GM18517 (cell line): ENCODE measurements at regions not wholly inside any gene's neighbourhood (a gene's known extent, or its start where the extent isn't known, plus 50 kb on each side); places are given as distances from the start of the nearest gene placed in this dataset.

ENCODE experiments used
- ATAC-seq: cut with Tn5 transposase; IDR thresholded peaks from one replicate; pipeline ENCODE4 v1.9.1; 2021; ENCODE audit warnings: mild to moderate bottlenecking, moderate library complexity; ENCODE audit not compliant: unreplicated experiment

- ATAC-seq, result no peak
Observed at GRCh38 chr15:81869161-81869954, 176.5 kb downstream of the MEX3B start.

GRCh38 chr15:81865850-81866537 is 179.8 kb downstream of the MEX3B start:
- ATAC-seq, result peak; percentile 96

DNA sequence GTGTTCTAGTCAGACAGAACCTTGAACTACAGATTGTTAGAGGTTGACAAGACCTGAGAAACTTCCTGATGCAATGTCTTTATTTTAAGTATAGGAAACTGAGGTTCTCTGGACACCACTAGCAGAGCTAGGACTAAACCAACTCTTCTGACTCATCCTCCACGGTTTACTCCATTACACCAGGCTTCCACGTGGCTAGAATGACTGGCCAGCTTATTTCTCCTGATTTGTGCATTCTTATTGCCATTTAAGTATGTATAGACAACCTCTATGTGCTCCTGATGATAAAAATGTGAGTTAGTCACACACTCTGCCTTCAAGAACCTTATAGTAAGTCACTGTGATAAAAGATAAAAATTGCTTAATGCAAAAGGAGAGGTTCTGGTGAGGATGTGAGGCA is 182.7 kb downstream of the MEX3B start:
- no peak for ATAC-seq

DNA sequence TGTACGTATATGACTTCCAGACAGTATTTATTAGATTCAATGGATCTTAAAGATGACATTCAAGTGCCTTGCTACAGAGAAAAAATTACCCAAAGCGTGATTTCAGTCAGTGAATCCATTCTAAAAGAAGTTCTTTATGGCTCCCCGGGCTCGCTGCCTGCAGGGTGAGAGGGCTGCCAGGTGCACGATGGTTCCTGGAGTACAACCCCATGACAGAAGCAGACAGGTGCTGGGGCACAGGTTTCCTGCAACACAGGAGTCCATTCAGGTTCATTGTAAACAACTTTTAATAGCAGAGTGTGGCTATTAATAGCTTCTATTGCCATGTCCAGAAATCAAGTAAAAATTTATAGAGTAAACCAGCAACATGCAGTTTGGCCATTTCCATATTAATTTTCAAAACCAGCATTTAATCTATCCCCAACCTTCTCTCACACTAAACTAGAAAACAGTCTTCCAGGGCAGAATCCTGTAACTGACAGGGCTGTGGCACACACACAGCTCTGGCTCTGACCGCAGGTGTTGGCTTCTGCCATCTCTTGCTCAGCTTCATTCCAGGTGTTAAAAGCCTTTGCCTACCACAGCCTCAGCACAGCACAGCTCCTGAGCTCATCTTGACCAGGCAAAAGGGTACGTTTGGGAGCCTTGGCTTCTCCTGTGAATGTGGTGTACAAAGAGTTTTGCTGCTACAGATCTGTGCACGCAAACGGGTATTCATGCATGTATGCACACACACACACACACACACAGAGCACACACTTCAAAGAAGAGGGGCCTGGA is 185.9 kb downstream of the MEX3B start:
- no peak for ATAC-seq

GRCh38 chr15:81858586-81858985 is 187.2 kb downstream of the MEX3B start:
- ATAC-seq, result no peak

DNA sequence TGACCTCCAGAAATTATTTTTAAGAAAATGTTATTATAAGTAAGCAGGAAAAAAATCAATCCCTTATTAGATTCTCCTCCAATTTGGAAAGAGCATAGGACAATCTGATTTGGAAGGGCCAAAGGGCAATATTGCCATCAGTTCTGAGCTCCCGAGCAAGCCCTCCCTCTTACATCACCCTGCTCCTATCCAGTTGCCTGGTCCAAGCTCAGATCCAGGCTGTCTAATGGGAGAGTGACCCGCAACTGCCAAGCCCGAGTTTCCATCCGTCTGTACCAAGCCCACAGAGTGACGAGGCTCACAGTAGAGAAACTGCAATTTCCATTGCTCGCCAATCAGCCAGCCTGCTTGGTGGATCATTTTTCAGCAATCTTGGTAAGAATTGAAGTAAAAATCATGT is 187.7 kb downstream of the MEX3B start:
- ATAC-seq, result no peak

DNA sequence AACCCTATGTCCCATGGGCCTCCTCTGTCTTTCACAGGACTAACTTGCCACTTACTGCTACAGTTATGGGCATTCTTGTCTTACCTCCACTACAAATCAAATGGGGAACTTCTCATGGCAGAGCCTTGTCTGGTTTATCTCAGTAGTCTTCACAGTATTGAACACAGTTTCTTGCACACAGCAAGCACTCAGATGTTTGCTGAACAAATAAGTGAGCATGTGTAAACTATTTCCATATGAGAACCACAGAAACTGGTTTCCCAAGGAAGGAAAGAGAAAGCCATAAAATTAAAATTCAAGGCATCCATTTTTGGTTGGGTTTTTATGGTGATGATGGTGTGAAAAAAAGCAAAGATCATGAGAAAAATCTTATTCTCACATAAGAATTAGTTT is 189.2 kb downstream of the MEX3B start:
- no peak for ATAC-seq

GRCh38 chr15:81856001-81856633 is 189.7 kb downstream of the MEX3B start:
- no peak for ATAC-seq

- no peak for ATAC-seq
Observed at GRCh38 chr15:81853150-81853748, 192.6 kb downstream of the MEX3B start.

- no peak for ATAC-seq
Observed at GRCh38 chr15:81852411-81853149, 193.2 kb downstream of the MEX3B start.

- no peak for ATAC-seq
Observed at GRCh38 chr15:81851757-81852156, 194.1 kb downstream of the MEX3B start.

- no peak for ATAC-seq
Observed at GRCh38 chr15:81851325-81851724, 194.5 kb downstream of the MEX3B start.

DNA sequence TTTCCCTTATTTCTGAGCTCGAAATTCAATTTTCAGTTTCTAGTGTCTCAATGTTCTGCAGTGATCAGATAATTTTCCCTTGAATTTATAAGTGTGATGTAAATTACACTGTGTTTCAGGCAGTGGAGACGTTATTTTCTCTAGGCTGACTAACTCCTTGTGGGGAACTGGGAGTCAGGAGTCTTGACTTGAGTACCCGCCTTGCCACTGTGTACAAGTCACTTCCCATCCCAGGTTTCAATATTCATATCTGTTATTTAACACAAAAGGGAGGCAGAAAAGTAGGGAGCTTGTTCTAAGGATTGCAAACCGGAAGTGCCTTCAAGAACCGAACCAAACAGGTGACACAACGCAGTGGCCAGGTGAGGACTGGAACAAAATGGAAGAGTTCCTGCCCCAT is 196.5 kb downstream of the MEX3B start:
- no peak for ATAC-seq

- ATAC-seq, result no peak
Observed at GRCh38 chr15:81848701-81849100, 197.1 kb downstream of the MEX3B start.

DNA sequence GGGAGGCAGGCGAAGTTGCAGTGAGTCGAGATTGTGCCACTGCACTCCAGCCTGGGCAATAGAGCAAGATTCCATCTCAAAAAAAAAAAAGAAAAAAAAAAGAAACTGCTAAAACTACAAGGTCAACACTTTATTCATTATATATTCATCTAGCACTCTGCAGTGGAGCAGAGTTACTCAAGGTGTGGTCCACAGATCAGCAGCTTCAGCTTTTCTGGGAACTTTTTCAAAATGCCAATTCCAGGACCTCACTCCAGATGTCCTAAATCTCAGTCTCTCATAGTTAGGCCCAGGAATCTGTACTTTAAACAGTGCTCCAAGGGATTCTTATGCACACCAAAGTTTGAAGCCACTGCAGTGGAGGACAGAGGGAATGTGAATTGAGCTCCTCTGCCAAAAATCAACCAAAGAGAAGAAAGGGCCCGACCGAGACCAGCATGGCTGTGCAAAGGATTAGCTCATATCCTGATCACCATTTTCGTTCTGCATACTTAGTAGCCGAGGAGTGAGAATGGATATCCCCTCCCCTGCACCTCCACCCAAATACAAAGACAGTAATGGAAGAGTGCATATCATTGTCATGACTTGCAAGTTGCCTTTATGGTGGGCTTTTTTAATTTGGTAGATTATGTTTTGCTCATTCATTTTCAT is 201.9 kb downstream of the MEX3B start:
- no peak for ATAC-seq

DNA sequence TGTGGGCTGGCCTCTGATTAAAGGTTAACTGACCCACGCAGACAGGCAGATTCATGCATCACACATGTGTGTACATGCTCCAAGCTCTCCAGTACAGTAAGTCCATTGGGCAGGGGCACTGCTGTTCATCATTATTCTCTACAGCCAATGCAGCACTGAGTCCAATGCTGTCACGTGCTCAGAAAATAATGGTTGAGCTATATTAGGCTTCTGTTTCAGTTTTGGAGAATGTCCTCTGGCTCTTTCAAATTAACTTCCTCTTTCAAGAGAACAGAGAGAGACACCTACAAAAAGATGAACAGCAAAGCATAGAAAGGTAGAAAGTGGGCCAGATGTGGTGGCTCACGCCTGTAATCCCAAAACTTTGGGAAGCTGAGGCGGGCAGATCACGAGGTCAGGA is 202.6 kb downstream of the MEX3B start:
- peak; percentile 75 for ATAC-seq

- no peak for ATAC-seq
Observed at GRCh38 chr15:81839387-81839786, 206.4 kb downstream of the MEX3B start.

- ATAC-seq, result no peak
Observed at GRCh38 chr15:81835731-81836130, 210.1 kb downstream of the MEX3B start.

DNA sequence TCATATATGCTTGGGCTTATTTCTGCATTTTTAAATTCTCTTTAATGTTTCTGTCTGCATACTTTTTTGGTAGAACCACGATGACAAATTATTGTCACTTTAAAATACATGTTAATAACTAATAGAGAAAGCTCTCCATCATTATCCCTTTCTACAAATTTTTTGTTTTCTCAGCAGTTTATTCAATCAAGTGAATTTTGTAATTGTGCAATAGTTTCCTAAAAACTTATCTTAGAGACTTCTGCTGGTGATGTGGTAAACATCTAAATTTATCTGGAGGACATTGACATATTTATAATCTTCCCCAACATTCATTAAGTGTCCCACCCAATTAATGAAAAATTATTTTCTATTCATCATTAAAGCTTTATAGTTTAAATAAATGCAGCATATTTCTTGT is 215.3 kb downstream of the MEX3B start:
- ATAC-seq, result no peak

DNA sequence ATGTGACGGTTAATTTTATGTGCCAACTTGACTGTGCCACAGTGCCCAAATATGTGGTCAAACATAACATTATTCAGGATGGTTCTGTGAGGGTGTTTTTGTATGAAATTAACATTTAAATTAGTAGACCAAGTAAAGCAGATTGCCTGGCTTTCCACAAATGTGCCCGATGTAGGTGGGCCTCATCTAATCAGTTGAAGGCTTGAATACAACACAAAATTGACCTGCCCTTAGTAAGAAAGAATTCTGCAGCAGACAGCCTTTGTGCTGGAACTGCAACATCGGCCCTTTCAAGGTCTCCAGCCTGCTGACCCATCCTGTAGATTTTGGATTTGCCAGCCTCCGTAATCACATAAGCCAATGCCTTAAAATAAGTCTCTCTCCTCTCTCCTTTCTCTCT is 215.9 kb downstream of the MEX3B start:
- ATAC-seq, result no peak
